ENCODE measurements at regions not wholly inside any gene's neighbourhood (a gene's known extent, or its start where the extent isn't known, plus 50 kb on each side); places are given as distances from the start of the nearest gene placed in this dataset.

DNA sequence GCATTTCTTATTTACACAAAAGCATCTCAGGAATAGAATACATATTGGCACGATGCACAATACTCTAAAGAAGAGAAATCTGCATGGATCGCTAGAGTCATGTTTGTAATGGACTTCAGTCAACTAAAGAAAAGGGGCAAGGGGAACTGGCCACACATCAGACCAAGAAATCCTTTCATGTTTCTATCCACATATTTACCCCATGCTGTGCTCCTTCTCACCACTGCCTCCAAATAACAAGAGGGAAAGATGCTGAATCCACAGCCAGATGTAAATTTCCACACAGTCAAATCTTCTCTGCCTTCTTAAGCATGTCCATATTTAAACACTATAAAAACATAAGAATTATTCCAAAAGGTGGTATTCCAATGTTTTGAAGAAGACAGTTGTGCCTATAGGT, 67.6 kb downstream of the COX18 start:
- no peak overlapping the region for H3K23ac ChIP-seq (ENCODE audit: low read depth, low read length)
- ATAC-seq (ENCODE audit: low read depth) (no peak), DNase-seq (no peak)
- no peaks in the 10 kb centered on the region for H3K79me1 ChIP-seq (ENCODE audit: low read depth in 1 of 2, low read length in 2 of 2)
- no peaks in the 10 kb centered on the region for H4K20me1 ChIP-seq (ENCODE audit: insufficient read depth, low read length)
- POLR2A ChIA-PET (ENCODE audit: unreplicated experiment), result no interaction called here
- no peak overlapping the region for H4K91ac ChIP-seq (ENCODE audit: insufficient read depth, low read depth, low read length)
- no peak overlapping the region for H3K18ac ChIP-seq (ENCODE audit: low read depth, low read length)
- no CpG with 5 or more reads among the region's 2 CpGs for WGBS, 2 experiments (ENCODE audit: extremely low coverage in 2 of 2, insufficient read length in 1 of 2)
- H2BK20ac ChIP-seq (ENCODE audit: low read depth, low read length), result no peak overlapping the region
- no peak overlapping the region for H2BK120ac ChIP-seq (ENCODE audit: low read depth, low read length)
- in situ Hi-C loops (cut with MboI; ENCODE audit: low sequenced_read_pairs) (no loop called here), intact Hi-C loops (cut with micrococcal nuclease) (no loop called here), dilution Hi-C loops (cut with HindIII; ENCODE audit: low sequenced_read_pairs, unreplicated experiment) (no loop called here)
- H3K14ac ChIP-seq (replicated peaks; ENCODE audit: low read depth, low read length), result no peak overlapping the region
- no peaks in the 10 kb centered on the region for H3K9me3 ChIP-seq (ENCODE audit: control insufficient read depth, insufficient read depth, low read length)
- CTCF ChIA-PET, result no interaction called here
- BruUV-seq (replicated peaks), result no TSS peak
- no peaks in the 10 kb centered on the region for H3K36me3 ChIP-seq (ENCODE audit: control insufficient read depth, insufficient read depth, low read length)
- no peak overlapping the region for H3K9ac ChIP-seq (ENCODE audit: low read depth, low read length)
- H4K5ac ChIP-seq (ENCODE audit: low read depth, low read length), result no peak overlapping the region
- H3K4me1 ChIP-seq (ENCODE audit: control insufficient read depth, insufficient read depth, low read length), result no peaks in the 10 kb centered on the region
- no peak overlapping the region for H2AFZ ChIP-seq (replicated peaks; ENCODE audit: low read length, poor library complexity)
- no peak for TF ChIP-seq MXI1 (IDR thresholded peaks at IDR 0.05; ENCODE audit: borderline replicate concordance, low read depth, low read length)
- TF ChIP-seq SMC3 (IDR thresholded peaks at IDR 0.05; ENCODE audit: low read depth, low read length), result no peak
- TF ChIP-seq CHD1 (IDR thresholded peaks at IDR 0.05; ENCODE audit: low read depth, low read length), result no peak
- TF ChIP-seq, protein P1, sequence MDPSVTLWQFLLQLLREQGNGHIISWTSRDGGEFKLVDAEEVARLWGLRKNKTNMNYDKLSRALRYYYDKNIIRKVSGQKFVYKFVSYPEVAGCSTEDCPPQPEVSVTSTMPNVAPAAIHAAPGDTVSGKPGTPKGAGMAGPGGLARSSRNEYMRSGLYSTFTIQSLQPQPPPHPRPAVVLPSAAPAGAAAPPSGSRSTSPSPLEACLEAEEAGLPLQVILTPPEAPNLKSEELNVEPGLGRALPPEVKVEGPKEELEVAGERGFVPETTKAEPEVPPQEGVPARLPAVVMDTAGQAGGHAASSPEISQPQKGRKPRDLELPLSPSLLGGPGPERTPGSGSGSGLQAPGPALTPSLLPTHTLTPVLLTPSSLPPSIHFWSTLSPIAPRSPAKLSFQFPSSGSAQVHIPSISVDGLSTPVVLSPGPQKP (IDR thresholded peaks at IDR 0.05; ENCODE audit: borderline replicate concordance, low read depth, low read length), result no peak
- no peak for TF ChIP-seq NFE2L2 (IDR thresholded peaks at IDR 0.05; ENCODE audit: low read depth, low read length)
- TF ChIP-seq POLR2A (IDR thresholded peaks at IDR 0.05; ENCODE audit: low read depth, low read length), result no peak
- no peak for TF ChIP-seq CEBPB (IDR thresholded peaks at IDR 0.05; ENCODE audit: low read depth, low read length)
- TF ChIP-seq, protein P2, sequence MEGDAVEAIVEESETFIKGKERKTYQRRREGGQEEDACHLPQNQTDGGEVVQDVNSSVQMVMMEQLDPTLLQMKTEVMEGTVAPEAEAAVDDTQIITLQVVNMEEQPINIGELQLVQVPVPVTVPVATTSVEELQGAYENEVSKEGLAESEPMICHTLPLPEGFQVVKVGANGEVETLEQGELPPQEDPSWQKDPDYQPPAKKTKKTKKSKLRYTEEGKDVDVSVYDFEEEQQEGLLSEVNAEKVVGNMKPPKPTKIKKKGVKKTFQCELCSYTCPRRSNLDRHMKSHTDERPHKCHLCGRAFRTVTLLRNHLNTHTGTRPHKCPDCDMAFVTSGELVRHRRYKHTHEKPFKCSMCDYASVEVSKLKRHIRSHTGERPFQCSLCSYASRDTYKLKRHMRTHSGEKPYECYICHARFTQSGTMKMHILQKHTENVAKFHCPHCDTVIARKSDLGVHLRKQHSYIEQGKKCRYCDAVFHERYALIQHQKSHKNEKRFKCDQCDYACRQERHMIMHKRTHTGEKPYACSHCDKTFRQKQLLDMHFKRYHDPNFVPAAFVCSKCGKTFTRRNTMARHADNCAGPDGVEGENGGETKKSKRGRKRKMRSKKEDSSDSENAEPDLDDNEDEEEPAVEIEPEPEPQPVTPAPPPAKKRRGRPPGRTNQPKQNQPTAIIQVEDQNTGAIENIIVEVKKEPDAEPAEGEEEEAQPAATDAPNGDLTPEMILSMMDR (conservative IDR thresholded peaks at IDR 0.05; ENCODE audit: low read depth, low read length), result no peak
- no peak for TF ChIP-seq BHLHE40 (IDR thresholded peaks at IDR 0.05; ENCODE audit: low read depth, low read length)
- H3K4me2 ChIP-seq (ENCODE audit: low read depth, low read length), result no peak overlapping the region
- no peak overlapping the region for H2AK5ac ChIP-seq (ENCODE audit: low read depth, low read length)
- H3K27me3 ChIP-seq (ENCODE audit: control insufficient read depth, insufficient read depth, low read length), result peaks cover 4% of the 10 kb centered on the region
- H4K8ac ChIP-seq (ENCODE audit: low read depth in 2 of 2, low read length in 2 of 2), result no peak overlapping the region
- no peak overlapping the region for H3K4ac ChIP-seq (ENCODE audit: low read depth, low read length)
- no peak overlapping the region for H2AK9ac ChIP-seq (replicated peaks; ENCODE audit: low read depth, low read length, poor library complexity)
- no peak overlapping the region for H2BK15ac ChIP-seq (ENCODE audit: low read depth, low read length)
- H3K56ac ChIP-seq (ENCODE audit: extremely low read depth, insufficient read depth, low read length), result no peak overlapping the region
- H3K27ac ChIP-seq (ENCODE audit: insufficient read depth, low read length), result no peak overlapping the region
- no peak overlapping the region for H3K4me3 ChIP-seq (ENCODE audit: insufficient read depth, low read depth, low read length)
- H3K9me1 ChIP-seq (ENCODE audit: insufficient read depth, low read length), result no peaks in the 10 kb centered on the region
- H2BK5ac ChIP-seq (ENCODE audit: low read depth, low read length, poor library complexity, severe bottlenecking), result no peak overlapping the region

Data from IMR-90 (cell line).